HG03095 (cell line): ENCODE measurements at regions not wholly inside any gene's neighbourhood (a gene's known extent, or its start where the extent isn't known, plus 50 kb on each side); places are given as distances from the start of the nearest gene placed in this dataset.
"Not testable (repeated sequence)": the region's sequence is repeated elsewhere in the genome, so short reads cannot be mapped to it uniquely, and the experiment has no call there.

Experiments used
- ATAC-seq: cut with Tn5 transposase; IDR thresholded peaks from one replicate; pipeline ENCODE4 v1.9.1; 2021; ENCODE audit warnings: moderate library complexity; ENCODE audit not compliant: unreplicated experiment

GRCh38 chr9:28410411-28410810, 837.1 kb upstream of the C9orf72 start:
- ATAC-seq: no peak

GRCh38 chr9:28413471-28413870, 840.2 kb upstream of the C9orf72 start:
- ATAC-seq: no peak

- ATAC-seq: no peak
Observed at GRCh38 chr9:28423255-28423654, 850.0 kb upstream of the C9orf72 start.

- no peak for ATAC-seq
Observed at GRCh38 chr9:28435456-28435855, 862.2 kb upstream of the C9orf72 start.

GRCh38 chr9:28439688-28440087, 866.4 kb upstream of the C9orf72 start:
- ATAC-seq: no peak

- ATAC-seq: no peak
Observed at GRCh38 chr9:28443461-28443860, 870.2 kb upstream of the C9orf72 start.

- no peak for ATAC-seq
Observed at GRCh38 chr9:28444637-28445036, 871.4 kb upstream of the C9orf72 start.

GRCh38 chr9:28445211-28445610, 871.9 kb upstream of the C9orf72 start:
- no peak for ATAC-seq

- ATAC-seq: no peak
Observed at GRCh38 chr9:28453918-28454317, 880.6 kb upstream of the C9orf72 start.

- no peak for ATAC-seq
Observed at GRCh38 chr9:28456861-28457260, 883.6 kb upstream of the C9orf72 start.

- ATAC-seq: no peak
Observed at GRCh38 chr9:28464481-28465216, 891.4 kb upstream of the C9orf72 start.

GRCh38 chr9:28471261-28471660, 898.0 kb upstream of the C9orf72 start:
- no peak for ATAC-seq

- ATAC-seq: no peak
Observed at GRCh38 chr9:28487561-28487960, 914.3 kb upstream of the C9orf72 start.

- ATAC-seq: no peak
Observed at GRCh38 chr9:28491121-28491520, 917.8 kb upstream of the C9orf72 start.

GRCh38 chr9:28498168-28498567, 924.9 kb upstream of the C9orf72 start:
- ATAC-seq: not testable (repeated sequence)

- no peak for ATAC-seq
Observed at GRCh38 chr9:28502189-28502588, 928.9 kb upstream of the C9orf72 start.

GRCh38 chr9:28502741-28503140, 929.5 kb upstream of the C9orf72 start:
- no peak for ATAC-seq

GRCh38 chr9:28503573-28503972, 930.3 kb upstream of the C9orf72 start:
- ATAC-seq: no peak

- no peak for ATAC-seq
Observed at GRCh38 chr9:28518439-28518838, 945.2 kb upstream of the C9orf72 start.

GRCh38 chr9:28524309-28524708, 951.0 kb upstream of the C9orf72 start:
- not testable (repeated sequence) for ATAC-seq

GRCh38 chr9:28528049-28528448, 954.8 kb upstream of the C9orf72 start:
- ATAC-seq: no peak

GRCh38 chr9:28538132-28538531, 964.9 kb upstream of the C9orf72 start:
- ATAC-seq: no peak

- ATAC-seq: no peak
Observed at GRCh38 chr9:28539434-28540070, 966.3 kb upstream of the C9orf72 start.
